Chondrocyte (in vitro differentiated cells): ENCODE measurements at regions not wholly inside any gene's neighbourhood (a gene's known extent, or its start where the extent isn't known, plus 50 kb on each side); places are given as distances from the start of the nearest gene placed in this dataset.

Experiments used
- DNase-seq: peaks from one replicate; pipeline ENCODE4 v3.0.0; 2021; ENCODE audit warnings: mixed read lengths, low spot score
- H3K27ac Mint-ChIP-seq: one replicate; pipeline ENCODE4 v1.8.0; 2021; ENCODE audit warnings: mild to moderate bottlenecking, moderate library complexity, mixed read lengths; ENCODE audit not compliant: unreplicated experiment
- H3K27me3 Mint-ChIP-seq: 2 replicates; pipeline ENCODE4 v1.8.0; 2021; ENCODE audit warnings: low read depth, mixed read lengths
- H3K36me3 Mint-ChIP-seq: 2 replicates; pipeline ENCODE4 v1.8.0; 2021; ENCODE audit warnings: low read depth, mixed read lengths
- H3K4me1 Mint-ChIP-seq: 2 replicates; pipeline ENCODE4 v1.8.0; 2021; ENCODE audit warnings: low read depth, mild to moderate bottlenecking, mixed read lengths
- H3K4me3 Mint-ChIP-seq: one replicate; pipeline ENCODE4 v1.8.0; 2021; ENCODE audit warnings: mild to moderate bottlenecking, moderate library complexity, mixed read lengths; ENCODE audit not compliant: unreplicated experiment
- H3K9me3 Mint-ChIP-seq: 2 replicates; pipeline ENCODE4 v1.8.0; 2021; ENCODE audit warnings: low read depth, mixed read lengths
- TF ChIP-seq, protein P1 (sequence below): fragments of 200-600 bp; sonication (generic); IDR thresholded peaks from 2 replicates; pipeline ENCODE4 v1.5.0; 2021; ENCODE audit warnings: antibody characterized with exemption, mild to moderate bottlenecking, moderate library complexity

DNA sequence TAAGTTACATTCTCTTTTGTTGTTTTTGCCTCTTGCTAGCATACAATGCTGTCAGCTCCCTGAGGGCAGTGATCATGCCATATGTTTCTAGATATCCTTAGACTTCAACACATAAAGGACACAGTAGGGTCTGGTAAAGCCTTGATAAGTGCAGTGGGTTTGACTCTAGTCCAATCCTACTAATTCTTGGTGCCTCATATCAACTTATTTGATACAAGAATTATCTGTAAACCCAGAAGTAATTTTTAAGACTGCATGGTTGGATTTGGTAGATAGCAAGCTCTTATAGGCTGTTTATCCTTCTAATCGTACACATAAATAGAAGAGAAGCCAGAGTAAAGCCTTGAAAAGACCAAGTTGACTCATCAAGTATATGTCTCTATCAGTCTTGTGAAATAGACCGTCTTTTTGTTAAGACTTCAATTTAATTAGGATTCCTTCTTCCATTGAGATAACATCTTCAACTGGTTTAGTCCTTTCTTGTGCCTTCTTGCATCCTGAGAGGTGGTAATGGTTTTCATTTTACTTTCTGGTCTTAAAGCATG is 265.6 kb upstream of the CDIN1 start:
- peaks cover 8% of the 10 kb centered on the region for H3K9me3 Mint-ChIP-seq
- H3K36me3 Mint-ChIP-seq, result no peaks in the 10 kb centered on the region
- H3K27me3 Mint-ChIP-seq, result no peaks in the 10 kb centered on the region
- DNase-seq, result no peak
- H3K4me1 Mint-ChIP-seq, result peaks cover 5% of the 10 kb centered on the region
- no peak overlapping the region for H3K4me3 Mint-ChIP-seq
- TF ChIP-seq, protein P1, sequence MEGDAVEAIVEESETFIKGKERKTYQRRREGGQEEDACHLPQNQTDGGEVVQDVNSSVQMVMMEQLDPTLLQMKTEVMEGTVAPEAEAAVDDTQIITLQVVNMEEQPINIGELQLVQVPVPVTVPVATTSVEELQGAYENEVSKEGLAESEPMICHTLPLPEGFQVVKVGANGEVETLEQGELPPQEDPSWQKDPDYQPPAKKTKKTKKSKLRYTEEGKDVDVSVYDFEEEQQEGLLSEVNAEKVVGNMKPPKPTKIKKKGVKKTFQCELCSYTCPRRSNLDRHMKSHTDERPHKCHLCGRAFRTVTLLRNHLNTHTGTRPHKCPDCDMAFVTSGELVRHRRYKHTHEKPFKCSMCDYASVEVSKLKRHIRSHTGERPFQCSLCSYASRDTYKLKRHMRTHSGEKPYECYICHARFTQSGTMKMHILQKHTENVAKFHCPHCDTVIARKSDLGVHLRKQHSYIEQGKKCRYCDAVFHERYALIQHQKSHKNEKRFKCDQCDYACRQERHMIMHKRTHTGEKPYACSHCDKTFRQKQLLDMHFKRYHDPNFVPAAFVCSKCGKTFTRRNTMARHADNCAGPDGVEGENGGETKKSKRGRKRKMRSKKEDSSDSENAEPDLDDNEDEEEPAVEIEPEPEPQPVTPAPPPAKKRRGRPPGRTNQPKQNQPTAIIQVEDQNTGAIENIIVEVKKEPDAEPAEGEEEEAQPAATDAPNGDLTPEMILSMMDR, result no peak
- no peak overlapping the region for H3K27ac Mint-ChIP-seq

DNA sequence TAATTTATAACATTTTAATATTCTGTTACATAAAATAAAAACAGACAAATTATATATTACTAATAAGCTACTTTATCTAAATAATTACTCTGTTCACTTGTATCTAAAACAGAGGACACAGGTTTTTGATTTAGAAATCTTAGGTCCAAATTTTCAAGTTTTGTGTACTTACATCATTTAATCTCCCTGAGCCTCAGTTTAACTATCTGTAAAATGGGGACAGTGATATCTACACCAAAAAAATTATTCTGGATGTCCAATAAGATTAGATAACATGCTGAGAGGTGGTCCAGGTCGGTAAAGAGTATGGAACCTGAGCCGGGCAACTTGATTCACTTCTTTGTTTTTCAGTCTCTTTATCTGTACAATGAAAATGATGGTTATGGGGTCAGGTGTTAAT is 263.8 kb upstream of the CDIN1 start:
- TF ChIP-seq, protein P1, result no peak
- no peaks in the 10 kb centered on the region for H3K27me3 Mint-ChIP-seq
- H3K4me3 Mint-ChIP-seq, result no peak overlapping the region
- DNase-seq, result no peak
- H3K4me1 Mint-ChIP-seq, result peaks cover 4% of the 10 kb centered on the region
- no peak overlapping the region for H3K27ac Mint-ChIP-seq
- no peaks in the 10 kb centered on the region for H3K36me3 Mint-ChIP-seq
- H3K9me3 Mint-ChIP-seq, result no peaks in the 10 kb centered on the region

DNA sequence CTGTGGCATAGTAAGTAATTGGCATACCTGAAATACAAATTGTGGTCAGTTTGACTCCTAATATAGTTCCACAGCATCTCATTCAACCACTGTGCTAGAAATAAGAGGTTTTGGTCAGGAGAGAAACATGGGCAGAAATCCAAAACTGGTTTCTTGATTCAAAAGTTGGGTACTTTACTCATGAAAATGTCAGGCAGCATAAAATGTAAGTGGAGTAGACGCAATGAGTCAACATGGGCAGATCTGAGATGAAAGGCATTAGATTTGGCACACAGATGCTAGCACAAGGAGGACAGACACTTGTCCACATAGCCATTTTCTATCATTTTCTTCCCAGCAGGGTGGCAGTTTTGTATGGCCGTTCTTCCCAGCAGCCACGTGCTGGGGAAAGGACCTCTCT is 255.8 kb upstream of the CDIN1 start:
- no peak overlapping the region for H3K4me3 Mint-ChIP-seq
- TF ChIP-seq, protein P1, result no peak
- peaks cover 6% of the 10 kb centered on the region for H3K9me3 Mint-ChIP-seq
- H3K36me3 Mint-ChIP-seq, result no peaks in the 10 kb centered on the region
- no peak for DNase-seq
- H3K4me1 Mint-ChIP-seq, result peaks cover 5% of the 10 kb centered on the region
- no peak overlapping the region for H3K27ac Mint-ChIP-seq
- no peaks in the 10 kb centered on the region for H3K27me3 Mint-ChIP-seq

DNA sequence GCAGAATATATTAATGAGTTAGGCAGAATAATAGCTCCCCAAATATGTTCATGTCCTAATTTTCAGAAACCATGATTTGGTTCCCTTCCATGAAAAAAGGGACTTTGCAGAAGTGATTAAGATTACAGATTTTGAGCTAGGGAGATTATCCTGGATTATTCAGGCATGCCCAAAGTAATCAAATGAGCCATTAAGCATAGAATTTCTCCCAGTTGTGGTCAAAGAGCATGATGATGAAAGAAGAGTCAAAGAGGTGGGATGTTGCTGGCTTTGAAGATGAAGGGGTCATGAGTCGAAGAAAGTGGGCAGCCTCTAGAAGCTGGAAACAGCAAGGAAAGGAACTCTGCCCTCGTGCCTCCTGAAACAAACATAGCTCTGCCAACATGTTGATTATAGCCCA is 254.2 kb upstream of the CDIN1 start:
- no peaks in the 10 kb centered on the region for H3K27me3 Mint-ChIP-seq
- DNase-seq, result no peak
- no peak overlapping the region for H3K27ac Mint-ChIP-seq
- H3K4me1 Mint-ChIP-seq, result peaks cover 5% of the 10 kb centered on the region
- TF ChIP-seq, protein P1, result no peak
- no peaks in the 10 kb centered on the region for H3K36me3 Mint-ChIP-seq
- no peak overlapping the region for H3K4me3 Mint-ChIP-seq
- H3K9me3 Mint-ChIP-seq, result peaks cover 6% of the 10 kb centered on the region

DNA sequence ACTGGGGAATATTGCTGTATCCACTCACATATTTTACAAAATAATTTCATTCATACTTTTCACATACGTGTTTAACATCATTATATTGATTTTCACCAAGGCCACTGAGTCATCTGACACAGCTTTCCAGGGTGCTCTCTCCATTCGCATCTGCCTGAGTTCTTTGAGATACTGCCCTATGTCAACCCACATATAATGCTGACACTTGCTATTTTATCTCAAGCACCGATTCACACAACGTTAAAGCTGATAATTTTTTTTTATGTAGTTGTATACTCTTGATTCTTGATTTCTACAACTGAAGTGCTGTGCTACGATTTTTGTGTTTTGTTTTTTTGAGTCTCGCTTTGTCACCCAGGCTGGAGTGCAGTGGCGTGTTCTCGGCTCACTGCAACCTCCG is 249.8 kb upstream of the CDIN1 start:
- Mint-ChIP-seq H3K9me3 (peaks cover 6% of the 10 kb centered on the region), H3K27ac (no peak overlapping the region), H3K4me3 (no peak overlapping the region), H3K36me3 (no peaks in the 10 kb centered on the region), H3K4me1 (peaks cover 24% of the 10 kb centered on the region), H3K27me3 (no peaks in the 10 kb centered on the region)
- TF ChIP-seq, protein P1, result no peak
- DNase-seq, result no peak
